Heart left ventricle (tissue), 16 donors: ENCODE measurements at regions not wholly inside any gene's neighbourhood (a gene's known extent, or its start where the extent isn't known, plus 50 kb on each side); places are given as distances from the start of the nearest gene placed in this dataset.

Experiments
- ATAC-seq, 4 donors: fragments of 200-7000 bp; cut with Tn5 transposase; one replicate each; pipeline ENCODE4 v1.9.1; 2020 to 2022; ENCODE audit warnings: moderate library complexity in 4 of 4, mild to moderate bottlenecking in 3 of 4, moderate number of reproducible peaks in 1 of 4
- DNase-seq, 5 donors: peaks; one replicate each; pipeline ENCODE4 v3.0.0-alpha.2; 2020
- H3K27ac ChIP-seq, 12 donors: fragments of 200-600 bp; sonication (generic) in 4 of 12; one replicate each; pipeline versions ENCODE4 v1.5.0 to v1.8.0; 2016 to 2022; ENCODE audit warnings: mild to moderate bottlenecking in 2 of 12
- H3K27me3 ChIP-seq, 9 donors: fragments of 200-600 bp; sonication (generic) in 2 of 9; one replicate each; pipeline versions ENCODE4 v1.5.1 to v1.8.0; 2016 to 2022; ENCODE audit warnings: mild to moderate bottlenecking in 3 of 9
- H3K36me3 ChIP-seq, 9 donors: fragments of 200-600 bp; sonication (generic) in 2 of 9; one replicate each; pipeline versions ENCODE4 v1.5.0 to v1.8.0; 2018 to 2022; ENCODE audit warnings: mild to moderate bottlenecking in 2 of 9
- H3K4me1 ChIP-seq, 12 donors: fragments of 200-600 bp; sonication (generic) in 4 of 12; one replicate each; pipeline versions ENCODE4 v1.5.0 to v1.8.0; 2016 to 2022; ENCODE audit warnings: mild to moderate bottlenecking in 3 of 12
- H3K4me3 ChIP-seq, 12 donors: fragments of 200-600 bp; sonication (generic) in 4 of 12; one replicate each; pipeline versions ENCODE4 v1.5.0 to v1.8.0; 2017 to 2022; ENCODE audit warnings: mild to moderate bottlenecking in 9 of 12, moderate library complexity in 4 of 12
- H3K9me3 ChIP-seq, 12 donors: fragments of 200-600 bp; sonication (generic) in 4 of 12; one replicate each; pipeline versions ENCODE4 v1.5.0 to v1.8.0; 2016 to 2022; ENCODE audit warnings: mild to moderate bottlenecking in 1 of 12
- POLR2A ChIP-seq, 2 donors: fragments of 450-650 bp; IDR thresholded peaks; one replicate each; pipeline ENCODE4 v1.6.1; 2017; ENCODE audit warnings: antibody characterized with exemption in 2 of 2, mild to moderate bottlenecking in 2 of 2, moderate library complexity in 2 of 2
- WGBS, 4 donors: extraction: QIAGEN DNeasy Blood & Tissue Kit in 2 of 4; methylation state at CpG; one replicate each; pipeline versions ENCODE4 v1.1.5 to v1.1.7; 2013 to 2018; 5-methylcytosine and 5-hydroxymethylcytosine counted together
- intact Hi-C, 10 donors: fragments of 100-400 bp; cut with DNase I; formaldehyde crosslinking; loops; one replicate each; pipeline versions ENCODE4 v1.11.1 to v1.14.2; 2022
- TF ChIP-seq, protein P1 (sequence below), 12 donors: fragments of 200-600 bp; sonication (generic) in 4 of 12; IDR thresholded peaks; one replicate each; pipeline versions ENCODE4 v1.5.0 to v1.8.0; 2018 to 2022; ENCODE audit warnings: antibody characterized with exemption in 12 of 12, mild to moderate bottlenecking in 5 of 12
- donor health status: ischemic (EF 13 %, LVEDD 7.1; RV severe dilation, severe dysfunction).
- donor health status: healthy with polysubstance abuse.
- donor health status: DM: no; HTN: yes; CAD: no.
- donor health status: DM: no; HTN: no; CAD: no.
- donor health status: ischemic (EF 25% LVEDD 6.9; RV normal size, moderate dysfunction).
- donor health status: ischemic (EF 25% LVEDD 5.7; RV mildly dilated, moderate dysfunction).
- donor health status: healthy.
- donor health status: DM: yes; HTN: yes; CAD: no.
- donor health status: ischemic (EF 35%, LVEDD 5.7; RV mildly dilated, moderate dysfunction).
- donor health status: nonischemic (EF 11% LVEDD 7.7; RV severe dilation, severe dysfunction).
- donor health status: DM: yes; HTN: yes; CAD: no.
- donor health status: PGD.
- donor health status: ischemic (EF 29% LVEDD 5.4; RV normal size, mild dysfunction).
- donor health status: nonischemic (EF 23%, LVEDD 6.1; RV moderate dilation, normal function).

DNA sequence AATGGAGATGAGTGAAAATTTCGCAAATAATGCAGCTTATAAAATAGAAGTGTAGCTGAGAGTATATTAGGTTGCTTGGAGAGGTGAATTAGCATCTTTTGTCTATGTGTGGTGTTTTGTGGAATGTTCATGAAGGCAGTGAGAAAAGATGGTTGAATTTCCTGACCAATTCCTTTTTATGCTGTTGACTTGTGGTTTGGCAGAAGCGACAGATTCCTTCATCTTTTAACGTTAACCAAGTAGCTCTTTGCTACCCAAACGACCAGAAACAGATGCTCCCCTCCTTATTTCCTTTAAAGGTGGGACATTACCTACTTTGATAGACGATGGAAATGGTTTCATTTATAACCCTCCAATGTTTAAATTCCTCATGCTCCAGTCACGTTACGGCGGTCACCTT, 390.5 kb downstream of the QKI start:
- DNase-seq (no peak), ATAC-seq (no peak)
- TF ChIP-seq POLR2A (IDR thresholded peaks at IDR 0.05), result no peak
- TF ChIP-seq, protein P1, sequence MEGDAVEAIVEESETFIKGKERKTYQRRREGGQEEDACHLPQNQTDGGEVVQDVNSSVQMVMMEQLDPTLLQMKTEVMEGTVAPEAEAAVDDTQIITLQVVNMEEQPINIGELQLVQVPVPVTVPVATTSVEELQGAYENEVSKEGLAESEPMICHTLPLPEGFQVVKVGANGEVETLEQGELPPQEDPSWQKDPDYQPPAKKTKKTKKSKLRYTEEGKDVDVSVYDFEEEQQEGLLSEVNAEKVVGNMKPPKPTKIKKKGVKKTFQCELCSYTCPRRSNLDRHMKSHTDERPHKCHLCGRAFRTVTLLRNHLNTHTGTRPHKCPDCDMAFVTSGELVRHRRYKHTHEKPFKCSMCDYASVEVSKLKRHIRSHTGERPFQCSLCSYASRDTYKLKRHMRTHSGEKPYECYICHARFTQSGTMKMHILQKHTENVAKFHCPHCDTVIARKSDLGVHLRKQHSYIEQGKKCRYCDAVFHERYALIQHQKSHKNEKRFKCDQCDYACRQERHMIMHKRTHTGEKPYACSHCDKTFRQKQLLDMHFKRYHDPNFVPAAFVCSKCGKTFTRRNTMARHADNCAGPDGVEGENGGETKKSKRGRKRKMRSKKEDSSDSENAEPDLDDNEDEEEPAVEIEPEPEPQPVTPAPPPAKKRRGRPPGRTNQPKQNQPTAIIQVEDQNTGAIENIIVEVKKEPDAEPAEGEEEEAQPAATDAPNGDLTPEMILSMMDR (IDR thresholded peaks at IDR 0.05), result no peak
- intact Hi-C loops, result no loop called here
- H3K27me3 ChIP-seq, result no peaks in the 10 kb centered on the region
- no peak overlapping the region for H3K27ac ChIP-seq
- no peaks in the 10 kb centered on the region for H3K36me3 ChIP-seq
- no peaks in the 10 kb centered on the region for H3K4me1 ChIP-seq
- H3K9me3 ChIP-seq, result no peaks in the 10 kb centered on the region
- H3K4me3 ChIP-seq, result no peak overlapping the region
- WGBS, 4 donors, result 88 to 90% (median 89%) methylated on average over 8 of the region's 8 CpGs

- H3K9me3 ChIP-seq, result peaks cover 0 to 8% (median 0%) of the 10 kb centered on the region in 12 donors
- TF ChIP-seq POLR2A (IDR thresholded peaks at IDR 0.05), result no peak
- TF ChIP-seq, protein P1 (IDR thresholded peaks at IDR 0.05), result no peak
- intact Hi-C loops, result no loop called here
- 75 to 97% (median 89%) methylated on average over 2 of the region's 2 CpGs for WGBS, 4 donors
- no peak for DNase-seq
- no peak overlapping the region for H3K27ac ChIP-seq
- H3K36me3 ChIP-seq, result no peaks in the 10 kb centered on the region
- ATAC-seq, result no peak
- H3K27me3 ChIP-seq, result no peaks in the 10 kb centered on the region
- H3K4me3 ChIP-seq, result no peak overlapping the region
- no peaks in the 10 kb centered on the region for H3K4me1 ChIP-seq
Measured at GRCh38 chr6:163802267-163802666, 387.7 kb downstream of the QKI start.

- H3K36me3 ChIP-seq, result no peaks in the 10 kb centered on the region
- DNase-seq (no peak), ATAC-seq (peak in 1 of 4 donors; percentile 24)
- intact Hi-C loops, result no loop called here
- no peak overlapping the region for H3K4me3 ChIP-seq
- no peak for TF ChIP-seq POLR2A (IDR thresholded peaks at IDR 0.05)
- TF ChIP-seq, protein P1 (IDR thresholded peaks at IDR 0.05), result no peak
- 75 to 79% (median 77%) methylated on average over 3 of the region's 3 CpGs for WGBS, 4 donors
- no peak overlapping the region for H3K27ac ChIP-seq
- H3K27me3 ChIP-seq, result no peaks in the 10 kb centered on the region
- H3K9me3 ChIP-seq, result peaks cover 0 to 8% (median 0%) of the 10 kb centered on the region in 12 donors
- no peaks in the 10 kb centered on the region for H3K4me1 ChIP-seq
Measured at GRCh38 chr6:163797296-163797845, 382.9 kb downstream of the QKI start.

DNA sequence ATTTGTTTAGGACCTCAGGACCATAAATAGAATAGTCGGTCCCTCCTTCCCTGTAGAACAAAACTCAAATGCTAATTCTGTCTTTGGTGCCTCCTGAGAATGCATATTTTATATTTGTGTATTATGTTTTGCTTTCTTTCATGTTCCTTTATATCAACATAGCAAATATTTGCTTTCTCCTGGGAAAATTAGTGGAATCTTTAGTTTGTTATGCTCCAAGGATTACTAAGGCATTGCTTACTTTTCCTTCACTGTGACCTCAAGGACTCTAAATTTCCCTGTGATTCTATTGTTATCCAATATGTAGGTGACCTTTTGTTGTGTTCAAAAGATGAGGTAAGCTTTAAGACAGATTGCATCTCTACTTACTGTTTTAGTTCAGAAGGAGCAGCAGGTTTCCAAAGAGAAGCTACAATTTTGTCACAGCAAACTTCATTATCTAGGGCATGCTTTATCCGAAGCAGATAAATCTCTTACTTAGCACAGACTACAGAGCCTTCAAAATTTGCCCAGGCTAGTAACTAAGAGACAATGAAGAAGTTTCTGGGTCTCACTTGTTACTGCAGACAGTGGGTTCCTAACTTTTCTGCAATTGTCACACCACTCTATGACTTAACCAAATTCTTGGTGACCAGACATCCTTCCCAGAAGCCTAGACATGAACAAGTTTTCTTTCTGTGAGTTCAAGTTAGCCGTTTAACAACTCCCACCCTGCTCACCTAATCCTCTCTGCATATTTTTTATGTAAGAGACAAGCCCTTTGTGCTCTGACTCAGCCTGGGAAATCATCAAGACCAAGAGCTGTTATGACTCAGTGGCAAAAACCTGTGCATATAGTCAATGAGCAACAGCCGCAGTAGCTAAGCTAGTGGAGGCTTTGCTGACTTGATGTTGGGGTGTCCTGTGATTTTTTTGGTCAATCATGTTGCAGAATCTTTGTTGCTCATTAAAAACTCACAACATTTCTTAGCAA, 378.8 kb downstream of the QKI start:
- ATAC-seq (no peak), DNase-seq (no peak)
- H3K27me3 ChIP-seq, result no peaks in the 10 kb centered on the region
- intact Hi-C loops, result no loop called here
- no peak overlapping the region for H3K27ac ChIP-seq
- H3K36me3 ChIP-seq, result no peaks in the 10 kb centered on the region
- no peaks in the 10 kb centered on the region for H3K9me3 ChIP-seq
- H3K4me3 ChIP-seq, result no peak overlapping the region
- 48 to 72% (median 65%) methylated on average over 4 of the region's 4 CpGs for WGBS, 4 donors
- TF ChIP-seq, protein P1 (IDR thresholded peaks at IDR 0.05), result no peak
- no peak for TF ChIP-seq POLR2A (IDR thresholded peaks at IDR 0.05)
- peaks cover 0 to 9% (median 0%) of the 10 kb centered on the region in 12 donors for H3K4me1 ChIP-seq
